Right lobe of liver (tissue), 4 donors: ENCODE measurements at regions not wholly inside any gene's neighbourhood (a gene's known extent, or its start where the extent isn't known, plus 50 kb on each side); places are given as distances from the start of the nearest gene placed in this dataset.

Experiments
- POLR2A ChIP-seq: fragments of 450-650 bp; IDR thresholded peaks from one replicate; pipeline ENCODE4 v1.6.1; 2017; ENCODE audit warnings: antibody characterized with exemption, mild to moderate bottlenecking
- TF ChIP-seq, protein P1 (sequence below), 4 donors: fragments of 200-600 bp in 3 of 4; fragments of 450-650 bp in 1 of 4; IDR thresholded peaks; one replicate each; pipeline versions ENCODE4 v1.5.1 to v1.8.0; 2016 to 2022; ENCODE audit warnings: antibody characterized with exemption in 4 of 4, mild to moderate bottlenecking in 2 of 4
- donor health status: DM: no; HTN: no; CAD: no.
- donor health status: DM: no; HTN: no; CAD: no.
- donor health status: DM: no; HTN: yes; CAD: no.

DNA sequence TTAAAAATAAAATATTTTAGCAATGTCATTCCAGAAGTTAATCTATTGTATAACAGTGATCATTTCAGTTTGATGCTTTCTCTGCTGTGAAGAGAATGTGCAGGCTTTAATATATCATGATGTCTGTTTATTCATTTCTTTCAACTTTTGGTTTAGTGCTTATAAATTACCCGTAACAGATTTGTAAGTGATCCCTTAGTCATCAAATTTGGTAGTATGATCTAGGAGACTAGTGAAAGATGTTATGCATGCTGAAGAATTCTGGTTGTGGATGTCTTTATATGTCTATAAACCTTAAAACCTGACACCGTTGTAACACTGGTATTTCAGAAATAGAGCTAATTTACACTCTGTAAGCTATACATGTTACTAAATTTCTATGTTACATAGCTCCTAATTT is 260.4 kb downstream of the CPS1 start:
- TF ChIP-seq, protein P1, sequence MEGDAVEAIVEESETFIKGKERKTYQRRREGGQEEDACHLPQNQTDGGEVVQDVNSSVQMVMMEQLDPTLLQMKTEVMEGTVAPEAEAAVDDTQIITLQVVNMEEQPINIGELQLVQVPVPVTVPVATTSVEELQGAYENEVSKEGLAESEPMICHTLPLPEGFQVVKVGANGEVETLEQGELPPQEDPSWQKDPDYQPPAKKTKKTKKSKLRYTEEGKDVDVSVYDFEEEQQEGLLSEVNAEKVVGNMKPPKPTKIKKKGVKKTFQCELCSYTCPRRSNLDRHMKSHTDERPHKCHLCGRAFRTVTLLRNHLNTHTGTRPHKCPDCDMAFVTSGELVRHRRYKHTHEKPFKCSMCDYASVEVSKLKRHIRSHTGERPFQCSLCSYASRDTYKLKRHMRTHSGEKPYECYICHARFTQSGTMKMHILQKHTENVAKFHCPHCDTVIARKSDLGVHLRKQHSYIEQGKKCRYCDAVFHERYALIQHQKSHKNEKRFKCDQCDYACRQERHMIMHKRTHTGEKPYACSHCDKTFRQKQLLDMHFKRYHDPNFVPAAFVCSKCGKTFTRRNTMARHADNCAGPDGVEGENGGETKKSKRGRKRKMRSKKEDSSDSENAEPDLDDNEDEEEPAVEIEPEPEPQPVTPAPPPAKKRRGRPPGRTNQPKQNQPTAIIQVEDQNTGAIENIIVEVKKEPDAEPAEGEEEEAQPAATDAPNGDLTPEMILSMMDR (IDR thresholded peaks at IDR 0.05): no peak
- no peak for TF ChIP-seq POLR2A
